SKM-1 treated with dmso at 0.1 percent for 144 hours (cell line): ENCODE measurements at regions not wholly inside any gene's neighbourhood (a gene's known extent, or its start where the extent isn't known, plus 50 kb on each side); places are given as distances from the start of the nearest gene placed in this dataset.

ENCODE experiments used
- DNase-seq: peaks from one replicate; lab custom pipeline; 2025; ENCODE audit not compliant: unreplicated experiment; lab: John Stamatoyannopoulos, UW

DNA sequence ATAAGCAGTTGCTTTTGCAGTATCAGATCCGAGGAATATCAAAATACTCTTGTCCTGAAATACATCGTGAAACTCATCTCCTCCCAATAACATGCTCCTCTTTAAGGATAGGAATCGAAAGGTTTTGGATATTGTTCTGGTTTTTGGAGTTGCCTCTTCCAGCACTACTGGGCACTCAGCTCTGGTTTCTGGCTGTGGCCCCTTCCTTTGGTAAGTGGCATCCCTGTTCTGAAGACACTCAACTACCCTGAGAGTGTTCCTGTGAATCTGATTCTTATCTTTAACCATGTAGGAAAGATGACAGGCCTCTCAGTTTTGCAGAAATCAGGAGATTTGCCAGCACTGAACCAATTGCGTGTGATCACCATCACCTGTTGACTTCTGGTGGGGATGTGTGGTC lies 327.5 kb upstream of the TBL1XR1 start:
- DNase-seq, result no peak

DNA sequence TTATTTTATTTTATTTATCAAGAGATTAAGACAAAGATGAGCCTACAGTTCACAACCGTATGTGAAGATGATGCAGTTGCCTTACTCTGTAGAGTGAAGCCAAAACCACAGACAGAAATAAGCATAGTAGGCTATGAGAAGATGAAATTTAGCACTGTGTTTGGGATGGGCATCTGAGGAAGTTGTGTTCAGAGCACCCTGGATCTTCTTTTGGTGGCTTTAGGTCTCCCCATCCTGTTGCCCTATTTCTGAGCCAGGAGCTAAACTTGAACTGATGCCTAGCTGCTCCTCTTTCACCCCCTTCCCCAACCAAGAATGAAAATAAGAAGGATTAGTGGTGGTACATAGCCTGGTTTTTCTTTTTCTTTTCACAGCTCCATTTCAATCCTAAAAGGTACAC lies 328.1 kb upstream of the TBL1XR1 start:
- DNase-seq, result no peak

GRCh38 chr3:177525987-177526712 lies 328.9 kb upstream of the TBL1XR1 start:
- DNase-seq, result peak; percentile 50

GRCh38 chr3:177527182-177527581 lies 329.9 kb upstream of the TBL1XR1 start:
- DNase-seq, result no peak

DNA sequence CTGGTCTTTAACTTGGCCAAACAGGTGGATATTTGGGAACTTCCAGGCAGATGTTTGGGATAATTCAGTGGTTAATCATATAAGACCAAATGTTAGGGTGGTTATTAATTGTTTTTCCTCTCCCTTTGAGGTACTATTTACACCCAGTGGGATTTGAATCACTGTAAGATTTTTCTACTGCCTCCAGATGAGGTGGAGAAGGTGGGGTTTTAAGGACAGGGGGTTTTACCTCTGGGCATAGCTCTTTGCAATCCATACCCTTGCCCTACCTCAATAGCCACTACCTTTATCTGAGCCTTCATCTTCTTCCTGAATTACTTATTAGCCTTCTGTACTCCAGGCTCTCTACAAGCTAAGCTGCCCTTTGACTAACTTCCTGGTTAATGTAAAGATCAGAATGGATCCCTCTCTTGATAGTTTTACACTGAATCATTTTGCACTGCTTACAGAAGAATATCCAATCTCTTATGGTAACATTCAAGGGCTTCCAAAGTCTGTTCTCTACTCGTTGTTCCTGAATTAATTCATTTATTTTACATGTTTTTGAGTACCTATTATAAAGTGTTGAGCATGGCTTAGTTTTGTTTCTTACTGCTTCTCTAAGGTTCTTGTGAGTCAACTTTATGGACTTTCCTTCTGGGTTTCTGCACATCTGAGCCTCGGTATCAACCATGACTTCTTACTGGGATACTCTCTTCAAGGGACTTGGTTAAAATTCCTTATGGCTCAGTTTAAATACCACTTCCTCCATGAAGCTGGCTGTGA lies 331.2 kb upstream of the TBL1XR1 start:
- DNase-seq, result no peak

DNA sequence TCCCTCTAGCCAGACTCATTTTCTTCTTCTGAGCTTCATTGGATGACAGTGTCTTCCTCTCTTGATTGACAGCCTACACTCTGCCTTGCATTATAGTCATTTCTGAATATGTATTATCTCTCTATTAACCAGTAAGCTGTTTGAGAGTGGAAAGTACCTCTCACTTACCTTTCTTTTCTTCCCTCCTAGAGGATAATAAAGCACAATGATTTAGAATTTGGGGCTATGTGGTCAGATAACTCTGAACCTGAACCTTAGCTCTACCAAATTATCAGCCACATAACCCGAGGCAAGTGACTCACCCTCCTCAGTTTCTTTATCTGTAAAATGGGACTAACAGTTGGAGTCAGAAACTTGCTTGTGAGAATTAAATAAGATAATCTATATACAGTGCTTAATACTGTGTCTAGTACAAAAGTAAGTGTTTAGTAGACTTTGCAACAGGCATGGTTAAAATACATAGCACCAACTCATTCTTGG lies 331.8 kb upstream of the TBL1XR1 start:
- DNase-seq, result no peak

DNA sequence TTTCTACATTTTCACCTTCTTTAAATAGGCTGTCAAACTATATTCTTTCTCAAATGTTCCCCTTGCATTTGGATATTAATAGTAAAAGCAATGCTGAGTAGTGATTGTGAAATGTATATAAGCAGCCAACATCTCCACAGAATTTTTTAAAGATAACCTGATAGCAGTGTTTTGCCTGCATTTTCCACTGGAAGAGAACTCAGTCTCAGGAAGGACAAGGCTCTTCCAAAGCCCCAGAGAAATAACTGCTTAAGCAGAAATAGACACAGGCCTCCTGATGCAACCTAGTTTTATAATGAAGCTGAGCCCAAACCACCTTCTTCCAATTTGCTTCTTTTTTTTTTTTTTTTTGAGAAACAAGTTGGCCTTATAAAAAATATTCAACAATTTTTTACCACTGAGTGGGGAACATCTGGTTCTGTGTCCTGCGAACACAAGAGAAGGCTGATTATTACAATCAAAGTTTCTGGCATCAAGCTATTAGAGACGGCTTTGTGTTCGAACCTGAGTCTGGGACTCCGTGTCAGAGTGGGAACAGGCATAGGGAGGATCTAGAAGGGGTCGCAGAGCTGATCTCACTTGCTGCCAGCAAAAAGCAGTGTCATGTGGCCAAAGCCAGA lies 332.5 kb upstream of the TBL1XR1 start:
- no peak for DNase-seq

DNA sequence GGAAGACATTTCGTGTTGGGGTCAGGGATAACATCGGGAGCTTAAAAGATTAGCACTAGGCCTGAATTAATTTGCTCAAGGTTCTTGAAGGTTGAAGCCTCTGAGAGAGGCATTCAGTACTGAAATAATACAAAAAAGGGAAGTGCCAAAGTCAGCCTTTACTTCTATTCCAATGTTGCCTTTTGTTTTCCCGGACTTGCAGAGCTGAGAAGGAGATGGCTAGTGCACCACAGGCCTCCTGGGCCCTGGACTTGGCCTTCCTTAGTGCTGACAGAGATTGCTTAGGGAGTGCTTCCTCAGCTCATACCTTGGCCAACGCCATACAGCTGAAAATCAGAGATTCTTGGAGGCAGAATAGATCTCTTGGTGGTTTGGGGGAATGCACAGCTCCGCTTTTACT lies 333.6 kb upstream of the TBL1XR1 start:
- DNase-seq, result peak; percentile 24

GRCh38 chr3:177536873-177537272 lies 339.6 kb upstream of the TBL1XR1 start:
- no peak for DNase-seq

GRCh38 chr3:177537612-177538011 lies 340.3 kb upstream of the TBL1XR1 start:
- DNase-seq, result no peak

GRCh38 chr3:177538048-177538749 lies 340.9 kb upstream of the TBL1XR1 start:
- no peak for DNase-seq

GRCh38 chr3:177538750-177539730 lies 341.8 kb upstream of the TBL1XR1 start:
- DNase-seq, result peak; percentile 17

- no peak for DNase-seq
These were observed 344.3 kb upstream of the TBL1XR1 start for GRCh38 chr3:177541541-177541940.

- no peak for DNase-seq
These were observed 348.7 kb upstream of the TBL1XR1 start for GRCh38 chr3:177545964-177546363.

DNA sequence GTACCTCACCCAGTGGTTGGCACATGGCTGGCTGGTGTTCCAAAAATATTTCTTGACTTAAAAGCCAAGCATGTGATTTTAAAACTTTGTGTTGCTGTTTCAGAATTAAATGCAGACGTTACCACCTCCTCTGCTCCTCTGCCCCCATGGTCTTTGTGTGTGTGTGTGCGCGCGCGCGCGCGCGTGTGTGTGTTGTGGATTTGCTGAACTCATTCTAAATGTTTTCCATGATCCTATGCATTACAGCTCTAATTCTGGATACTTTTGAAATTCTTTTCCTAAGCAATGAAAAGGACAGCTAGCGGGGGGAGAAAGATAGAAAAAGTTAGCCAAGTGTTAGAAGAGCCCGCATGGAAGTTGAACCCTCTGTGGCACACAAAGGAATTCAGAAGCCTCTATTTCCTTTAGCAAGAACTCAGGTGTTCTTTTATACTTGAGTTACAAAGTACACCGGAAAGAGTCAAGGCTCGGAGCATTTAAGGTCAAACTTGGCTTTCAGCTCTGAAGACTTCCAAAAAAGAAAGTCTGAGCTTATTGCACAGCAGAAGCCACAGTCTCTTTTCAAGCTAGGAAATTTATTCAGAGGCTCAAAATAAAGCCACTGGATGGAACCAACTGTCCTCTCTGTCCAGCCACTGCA lies 350.5 kb upstream of the TBL1XR1 start:
- DNase-seq, result no peak

DNA sequence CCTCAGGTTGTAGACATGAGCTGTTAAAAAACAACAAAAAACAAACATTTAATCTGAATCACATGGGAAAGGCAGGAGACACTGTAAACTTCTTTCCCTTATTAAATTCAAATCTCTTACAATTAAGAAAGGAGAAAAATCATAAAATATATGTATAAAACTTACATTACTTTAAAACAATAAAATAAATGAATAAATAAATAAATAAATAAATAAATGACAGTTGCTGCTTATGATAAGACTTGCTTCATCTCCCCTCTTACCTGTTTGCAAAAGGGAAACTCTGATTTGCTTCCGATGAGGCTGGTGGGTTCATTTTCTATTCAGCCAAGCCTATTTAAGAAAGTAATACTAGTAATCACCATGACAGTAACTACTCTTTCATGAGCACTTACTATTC lies 353.4 kb upstream of the TBL1XR1 start:
- no peak for DNase-seq

- no peak for DNase-seq
These were observed 354.2 kb upstream of the TBL1XR1 start for GRCh38 chr3:177551431-177551836.

- no peak for DNase-seq
These were observed 354.8 kb upstream of the TBL1XR1 start for GRCh38 chr3:177552051-177552450.

- DNase-seq, result no peak
These were observed 355.7 kb upstream of the TBL1XR1 start for GRCh38 chr3:177553012-177553411.

GRCh38 chr3:177553579-177553978 lies 356.3 kb upstream of the TBL1XR1 start:
- no peak for DNase-seq
